ENCODE measurements at regions not wholly inside any gene's neighbourhood (a gene's known extent, or its start where the extent isn't known, plus 50 kb on each side); places are given as distances from the start of the nearest gene placed in this dataset.

DNA sequence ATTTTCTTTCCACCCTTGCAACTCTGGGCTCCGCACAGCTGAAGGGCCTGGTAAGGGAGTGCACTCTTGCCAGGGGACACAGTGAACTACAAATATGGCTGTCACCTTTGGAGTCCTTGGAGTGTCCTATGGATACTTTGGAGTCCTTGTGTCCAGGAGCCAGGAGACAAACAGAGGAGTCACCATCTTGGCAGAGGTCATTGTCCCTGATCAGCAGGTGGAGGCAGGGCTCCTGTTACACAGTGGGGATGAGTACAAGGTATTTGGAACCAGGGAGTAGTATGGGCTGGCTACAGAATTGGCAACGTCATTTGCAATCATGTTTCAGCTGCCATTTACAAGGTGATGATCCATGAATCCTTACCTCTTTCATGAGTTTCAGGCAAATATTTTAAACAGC lies 132.5 kb downstream of the FAM161A start:
- DNase-seq = no peak

DNA sequence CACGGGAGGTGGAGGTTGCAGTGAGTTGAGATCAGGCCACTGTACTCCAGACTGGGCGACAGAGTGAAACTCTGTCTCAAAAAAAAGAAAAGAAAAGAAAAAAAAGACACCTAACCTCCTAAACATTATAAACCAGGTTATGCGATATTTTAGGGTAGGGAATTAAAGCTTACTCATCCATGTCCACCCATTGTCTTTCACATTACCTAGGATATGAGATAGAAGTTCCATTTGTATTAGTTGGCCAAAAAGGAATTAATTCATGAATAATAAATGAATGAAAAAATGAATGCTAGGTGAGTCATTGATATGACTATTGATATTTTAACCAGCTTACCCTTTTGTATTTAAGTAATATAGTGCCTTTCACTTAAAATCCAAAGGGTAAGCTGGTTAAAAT lies 132.9 kb downstream of the FAM161A start:
- no peak for DNase-seq

DNA sequence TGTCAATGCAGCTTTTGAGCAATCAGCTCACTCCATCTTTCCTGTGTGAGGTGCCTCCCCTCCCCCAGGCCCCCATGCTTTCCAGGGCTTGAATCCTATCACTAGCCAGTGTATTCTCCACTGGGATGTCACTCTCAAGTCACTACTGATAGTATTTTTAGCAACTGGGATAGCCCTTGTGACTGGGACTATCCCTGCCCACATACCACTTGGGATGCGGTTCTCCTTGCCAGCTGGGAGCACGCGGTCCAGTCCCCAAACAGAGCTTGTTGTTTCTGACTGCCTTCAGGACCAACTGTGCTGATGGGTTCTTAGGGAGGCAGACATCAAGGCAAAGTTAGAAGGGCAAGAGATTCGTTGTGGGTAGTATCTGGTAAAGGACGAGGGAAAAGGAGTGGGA lies 134.9 kb downstream of the FAM161A start:
- no peak for DNase-seq

DNA sequence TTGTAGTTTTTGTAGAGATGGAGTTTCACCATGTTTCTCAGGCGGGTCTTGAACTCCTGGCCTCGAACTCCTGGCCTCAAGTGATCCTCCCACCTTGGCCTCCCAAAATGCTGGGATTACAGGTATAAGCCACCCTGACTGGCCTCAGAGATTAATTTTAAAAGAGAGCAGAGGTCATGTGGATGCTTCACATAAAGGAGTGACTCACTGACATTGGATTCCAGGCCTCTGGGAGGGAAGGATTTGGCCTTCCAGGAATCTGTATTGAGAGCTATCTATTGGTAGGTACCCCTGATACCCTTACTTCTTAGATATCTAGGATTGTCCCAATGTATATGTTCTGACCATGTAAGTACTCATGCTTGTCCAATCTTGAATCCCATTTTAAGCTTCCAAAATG lies 138.4 kb downstream of the FAM161A start:
- DNase-seq = no peak

DNA sequence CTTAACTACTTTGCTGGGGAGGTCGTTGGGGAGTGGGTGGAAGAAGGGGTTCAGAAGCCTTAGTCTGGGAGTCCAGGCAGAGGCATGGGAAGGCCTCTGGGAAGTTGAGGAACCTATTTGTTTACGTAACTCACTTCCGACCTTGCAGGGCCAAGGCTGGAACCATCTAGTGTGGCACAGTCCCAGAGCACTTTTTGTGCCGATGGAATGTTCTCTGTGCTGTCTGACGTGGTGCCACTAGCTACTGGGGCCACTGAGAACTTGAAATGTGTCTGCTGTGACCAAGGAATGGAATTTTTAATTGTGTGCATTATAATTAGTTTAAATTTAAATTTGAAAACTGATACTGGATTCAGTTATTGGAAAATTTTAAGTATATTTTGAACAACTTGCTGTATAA lies 139.7 kb downstream of the FAM161A start:
- no peak for DNase-seq

DNA sequence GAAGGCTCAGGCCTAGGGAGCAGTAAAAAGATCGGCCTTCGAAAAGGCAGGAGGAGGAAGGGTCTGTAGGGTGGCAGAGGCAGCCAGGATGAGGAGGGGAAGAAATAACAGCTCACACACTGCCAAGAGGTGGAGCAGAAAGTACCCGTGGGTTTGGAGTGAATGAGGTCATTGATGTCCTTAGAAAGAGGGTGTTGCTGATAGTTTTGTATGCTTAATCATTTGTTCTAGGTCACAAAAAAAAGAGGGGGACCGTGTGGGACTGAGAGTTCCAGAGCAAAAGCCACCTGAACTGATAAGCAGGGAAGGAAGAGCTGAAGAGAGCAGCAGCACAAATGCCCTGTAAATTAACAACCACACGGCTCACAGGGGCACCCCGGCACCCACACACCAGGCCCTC lies 140.4 kb downstream of the FAM161A start:
- DNase-seq = no peak

DNA sequence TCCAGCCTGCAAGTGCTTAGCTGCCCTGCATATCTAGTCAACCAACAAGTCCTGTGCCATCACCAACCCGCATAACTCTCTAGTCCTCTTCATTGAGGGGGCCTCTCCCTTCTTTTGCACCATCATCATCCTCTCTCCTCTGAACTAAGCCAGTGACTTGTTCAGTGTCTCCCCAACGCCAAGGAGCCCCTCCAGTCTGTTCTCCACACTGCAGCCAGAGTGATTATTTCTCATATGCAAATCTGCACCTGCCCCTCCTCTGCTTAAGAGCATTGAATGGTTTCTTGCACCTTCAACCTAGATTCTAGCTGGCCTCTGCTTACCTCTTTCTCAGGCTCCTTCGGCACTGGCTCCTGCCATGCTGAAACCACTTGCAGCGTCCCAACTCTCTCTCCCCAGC lies 141.8 kb downstream of the FAM161A start:
- no peak for DNase-seq

DNA sequence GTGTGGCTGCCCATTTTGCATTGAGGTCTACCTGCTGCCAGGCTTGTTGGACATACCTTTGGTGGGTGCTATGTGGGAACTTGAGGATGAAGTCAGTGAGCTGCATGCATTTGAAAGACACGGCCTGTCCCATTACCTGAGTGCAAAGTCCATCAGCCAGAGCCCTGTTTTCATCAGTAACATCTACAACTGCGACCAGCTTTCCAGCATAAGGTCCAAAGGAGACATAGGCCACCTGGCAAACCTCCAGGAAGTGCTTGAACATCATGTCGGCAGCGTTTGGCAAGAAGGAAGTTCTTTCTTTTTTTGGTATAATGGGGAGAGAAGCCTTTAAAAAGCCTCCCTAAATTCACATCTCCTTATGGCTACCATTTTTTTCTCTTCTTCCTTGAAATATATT lies 143.1 kb downstream of the FAM161A start:
- no peak for DNase-seq

DNA sequence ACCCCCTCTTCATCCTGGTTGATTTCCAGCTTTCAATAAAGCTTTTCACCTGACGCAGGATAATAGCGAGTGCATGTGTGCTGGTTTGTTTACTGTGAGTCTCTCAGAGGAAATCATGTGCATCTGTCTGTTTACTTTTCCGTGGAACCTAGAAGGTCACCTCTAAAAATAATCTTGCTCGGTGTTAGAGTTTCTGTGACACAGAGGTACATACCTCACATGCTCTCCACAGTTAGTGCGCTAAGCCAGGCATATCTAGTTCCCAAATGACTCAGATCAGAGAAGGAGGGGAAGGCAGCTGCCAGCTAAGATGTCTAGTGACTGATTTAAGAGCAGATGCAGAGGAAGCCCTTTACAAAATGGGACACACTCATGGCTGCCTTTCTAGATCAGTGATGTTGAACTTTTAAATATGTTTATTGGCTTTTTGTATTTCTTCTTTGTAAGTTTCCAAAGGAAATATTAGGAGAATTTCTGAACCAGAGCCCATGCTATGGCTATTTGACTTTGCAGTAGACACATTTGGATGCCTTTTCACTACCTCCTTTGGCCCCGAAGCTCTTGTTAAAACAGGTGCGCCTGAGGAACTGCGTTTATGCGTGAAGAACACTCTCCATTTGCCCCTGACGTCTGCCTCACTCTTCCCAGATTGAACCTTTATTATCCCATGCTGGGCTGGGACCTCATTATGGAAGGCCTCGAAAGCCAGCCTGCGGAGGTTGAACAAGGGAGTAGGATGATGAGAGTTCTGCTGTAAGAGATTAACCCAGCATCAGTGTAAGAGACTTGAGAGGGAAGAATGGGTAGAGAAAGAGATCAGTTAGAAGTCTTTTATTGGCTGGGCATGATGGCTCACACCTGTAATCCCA lies 145.6 kb downstream of the FAM161A start:
- peak; percentile 98 for DNase-seq

DNA sequence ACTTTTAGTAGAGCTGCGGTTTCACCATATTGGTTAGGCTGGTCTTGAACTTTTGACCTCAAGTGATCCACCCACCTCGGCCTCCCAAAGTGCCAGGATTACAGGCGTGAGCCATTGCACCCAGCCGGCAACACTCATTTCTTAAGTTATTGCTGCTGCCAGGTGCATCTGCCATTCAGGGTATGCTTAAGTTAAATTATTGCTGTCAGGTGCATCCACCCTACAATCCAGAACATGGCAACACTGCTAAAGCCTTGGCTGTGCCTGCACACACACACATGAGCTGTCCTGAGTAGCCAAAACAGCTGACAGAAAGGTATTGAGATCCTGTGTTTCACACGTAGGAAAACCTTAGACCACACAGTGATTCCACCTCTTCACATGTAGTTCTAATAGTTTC lies 148.2 kb downstream of the FAM161A start:
- DNase-seq = peak; percentile 59

DNA sequence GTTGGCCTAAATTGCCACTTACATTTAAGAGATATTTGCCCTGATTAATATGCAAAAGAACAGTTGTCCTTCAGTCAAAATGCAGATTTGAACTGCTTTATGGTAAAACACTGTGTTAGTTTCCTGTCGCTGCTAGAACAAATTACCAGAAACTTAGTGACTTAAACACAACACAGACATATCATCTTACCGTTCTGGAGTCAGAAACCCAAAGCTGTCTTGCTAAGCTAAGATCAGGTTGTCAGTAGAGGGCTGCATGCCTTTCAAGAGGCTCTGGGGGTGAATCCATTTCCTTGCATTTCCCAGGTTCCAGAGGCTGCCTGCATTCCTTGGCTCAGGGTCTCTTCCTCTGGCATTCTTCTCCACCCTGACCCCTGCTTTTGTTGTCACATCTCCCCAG lies 149.5 kb downstream of the FAM161A start:
- DNase-seq = no peak

DNA sequence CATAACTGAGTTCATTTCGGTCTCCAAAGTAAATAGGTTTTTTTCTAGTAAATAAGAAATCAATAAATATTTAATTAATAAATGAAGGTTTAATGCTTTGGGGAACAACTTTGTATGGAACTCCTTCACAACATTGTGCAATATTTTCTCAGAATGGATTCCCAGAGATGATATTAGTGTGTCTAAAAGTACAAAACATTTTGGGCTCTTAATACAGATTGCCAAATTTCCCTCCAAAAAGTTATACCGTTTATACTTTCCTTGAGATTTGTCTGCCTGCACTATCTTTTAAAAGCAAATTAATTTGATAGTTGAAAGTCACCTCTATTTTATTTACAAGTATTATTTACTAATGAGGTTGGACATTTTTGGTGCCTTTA lies 151.8 kb downstream of the FAM161A start:
- no peak for DNase-seq

DNA sequence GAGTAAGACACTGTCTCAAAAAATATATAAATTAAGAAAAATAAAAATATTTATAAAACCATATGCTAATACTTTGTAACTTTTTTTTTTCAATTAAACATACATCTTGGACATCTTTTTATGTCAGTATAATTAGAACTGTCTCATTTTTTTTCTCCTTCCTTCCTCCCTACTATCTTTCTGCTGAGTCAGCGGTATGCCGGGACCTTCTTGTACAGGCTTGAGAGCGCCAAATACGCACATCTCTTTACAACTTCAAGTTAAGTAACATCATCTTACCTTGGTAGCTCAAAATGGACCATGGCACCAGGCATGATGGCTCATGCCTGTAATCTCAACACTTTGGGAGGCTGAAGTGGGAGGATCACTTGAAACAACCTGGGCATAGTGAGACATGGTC lies 153.4 kb downstream of the FAM161A start:
- no peak for DNase-seq

DNA sequence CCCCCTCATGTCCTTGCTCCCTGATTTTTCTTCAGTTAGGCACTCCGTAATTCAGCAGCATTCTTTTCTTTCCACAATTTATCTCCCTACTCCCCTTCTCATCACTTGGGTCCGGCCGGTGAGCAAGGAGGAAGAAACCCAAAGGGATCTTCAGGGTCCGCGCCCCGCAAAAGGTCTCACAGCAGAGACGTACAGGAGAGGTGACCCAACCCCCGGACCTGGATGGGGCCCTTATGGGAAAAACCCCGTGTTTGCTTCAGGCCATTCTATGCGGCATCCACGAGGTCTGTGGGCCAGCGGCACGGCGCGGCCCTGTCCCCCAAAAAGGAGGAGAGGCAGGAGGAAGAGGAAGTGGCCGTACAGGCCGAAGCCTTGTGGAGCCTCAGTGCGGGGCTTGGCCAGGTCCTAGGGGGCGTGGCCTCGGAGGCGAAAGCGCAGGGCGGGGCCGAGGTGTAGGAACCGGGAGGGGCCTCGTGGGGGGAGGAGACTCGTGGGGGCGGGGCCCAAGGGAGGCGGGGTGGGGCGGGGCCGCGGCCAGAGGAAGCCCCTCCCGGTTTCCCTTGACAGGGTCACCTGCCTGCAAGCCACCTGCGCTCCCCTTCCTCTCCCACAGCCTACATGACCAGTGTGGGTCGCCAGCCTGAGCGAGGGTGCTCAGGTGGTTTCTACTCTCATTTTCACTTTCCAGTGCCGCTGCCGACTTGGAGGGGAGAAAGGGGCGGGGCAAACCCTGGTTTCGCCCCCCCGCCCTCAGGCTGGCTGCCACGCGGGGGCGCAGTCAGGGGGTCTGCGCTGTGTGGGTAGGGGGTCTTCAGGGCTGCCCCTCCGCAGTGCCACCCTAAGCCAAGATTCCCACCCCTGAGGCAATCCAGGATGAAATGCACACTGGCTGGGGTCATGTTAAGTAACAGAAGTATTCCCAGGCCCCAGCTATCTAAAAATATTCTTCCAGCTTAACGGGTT lies 156.4 kb upstream of the XPO1 start:
- no peak for DNase-seq

DNA sequence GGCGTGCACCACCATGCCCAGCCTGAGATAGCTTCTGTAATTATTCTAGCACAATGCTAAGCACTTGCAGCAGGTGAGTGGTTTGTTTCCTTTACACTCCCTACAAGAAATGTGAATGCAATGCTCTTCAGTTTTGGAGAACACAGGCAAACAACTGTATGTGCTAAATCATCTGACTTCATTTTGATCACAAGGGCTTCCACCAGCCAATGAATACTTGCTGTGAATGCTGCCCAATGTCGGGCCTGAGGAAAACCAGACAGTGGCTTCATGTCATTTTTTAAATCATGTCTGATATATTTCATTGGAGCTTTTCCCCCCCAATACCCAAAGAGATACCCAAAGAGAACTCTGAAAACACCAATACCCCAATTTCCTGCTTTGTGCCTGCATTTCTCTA lies 155.6 kb upstream of the XPO1 start:
- DNase-seq = no peak

DNA sequence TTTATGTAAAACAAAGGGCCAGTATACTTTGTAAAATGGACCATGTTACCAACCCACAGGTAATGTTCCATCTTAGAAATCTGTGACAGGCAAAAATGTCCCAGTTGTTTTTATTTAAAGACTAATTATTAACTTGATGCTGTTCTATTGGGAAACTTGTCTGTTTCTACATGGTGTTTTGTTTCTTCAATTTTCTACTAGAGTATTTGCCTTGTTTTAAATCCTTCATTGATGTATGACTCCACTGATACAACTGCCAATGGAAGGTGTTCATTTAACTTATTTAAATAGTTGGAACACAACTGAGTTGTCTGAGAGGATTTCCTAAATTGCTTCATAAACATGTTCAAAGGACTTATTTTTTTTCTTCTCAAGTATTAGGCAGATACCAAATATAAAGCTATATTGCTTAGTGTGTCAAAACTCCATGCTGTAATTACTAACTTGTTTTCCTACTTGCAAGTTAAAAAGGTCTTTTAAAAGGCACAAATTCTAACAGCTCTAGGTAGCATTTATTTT lies 152.0 kb upstream of the XPO1 start:
- no peak for DNase-seq

DNA sequence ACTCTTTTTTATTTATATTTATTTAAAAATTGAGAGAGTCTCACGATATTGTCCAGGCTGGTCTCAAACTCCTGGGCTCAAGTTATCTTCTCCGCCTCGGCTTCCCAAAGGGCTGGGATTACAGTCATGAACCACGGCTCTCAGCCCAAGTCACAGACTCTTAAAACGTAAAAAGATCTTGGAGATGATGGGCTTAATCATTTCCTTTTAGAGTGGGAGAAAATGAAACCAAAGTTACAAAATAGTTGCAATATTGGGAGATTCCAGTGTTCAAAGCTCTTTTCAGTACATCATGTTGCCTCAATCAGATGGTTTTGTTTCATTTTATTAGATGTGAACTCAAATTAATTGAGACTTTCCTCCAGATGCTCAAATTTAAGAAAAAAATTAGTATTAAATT lies 151.4 kb upstream of the XPO1 start:
- DNase-seq = no peak

DNA sequence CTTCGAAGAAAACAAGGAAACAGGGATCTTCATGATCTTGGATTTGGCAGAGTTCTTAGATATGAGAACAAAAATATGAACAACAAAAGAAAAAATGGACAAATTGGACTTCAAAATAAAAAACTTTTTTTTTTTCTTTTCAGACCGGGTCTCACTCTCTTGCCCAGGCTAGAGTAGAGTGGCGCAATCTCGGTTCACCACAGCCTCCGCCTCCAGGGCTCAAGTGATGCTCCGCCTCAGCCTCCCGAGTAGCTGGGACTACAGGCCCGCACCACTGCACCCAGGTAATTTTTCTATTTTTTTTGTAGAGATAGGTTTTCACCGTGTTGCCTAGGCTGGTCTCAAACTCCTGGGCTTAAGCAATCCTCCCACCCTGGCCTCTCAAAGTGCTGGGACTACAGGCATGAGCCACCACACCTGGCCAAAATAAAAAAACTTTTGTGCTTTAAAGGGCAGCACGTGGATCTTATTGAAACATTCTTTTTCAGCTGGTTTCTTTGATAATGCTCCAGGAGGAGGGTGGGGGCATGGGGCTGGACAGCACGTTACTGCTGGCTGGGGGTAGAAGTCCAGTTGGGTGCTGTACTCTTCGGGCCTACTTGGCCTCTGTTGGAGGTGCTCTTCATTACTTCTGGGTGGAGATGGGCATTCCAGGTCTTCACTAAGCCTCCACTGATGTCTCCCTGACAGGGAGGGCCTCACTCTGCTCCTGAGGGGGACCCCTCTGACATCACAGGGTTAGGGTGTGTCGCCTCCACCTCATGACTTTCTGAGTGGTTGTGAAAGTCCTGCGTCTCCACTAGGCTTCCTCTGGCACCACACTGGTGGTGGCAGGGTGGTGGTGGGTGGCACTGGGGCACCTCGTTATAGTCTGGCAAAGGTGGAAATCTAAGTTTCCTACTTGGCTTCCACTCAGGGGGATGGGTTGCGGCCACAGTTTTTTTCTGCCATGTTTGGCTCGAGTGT lies 150.5 kb upstream of the XPO1 start:
- DNase-seq = no peak

DNA sequence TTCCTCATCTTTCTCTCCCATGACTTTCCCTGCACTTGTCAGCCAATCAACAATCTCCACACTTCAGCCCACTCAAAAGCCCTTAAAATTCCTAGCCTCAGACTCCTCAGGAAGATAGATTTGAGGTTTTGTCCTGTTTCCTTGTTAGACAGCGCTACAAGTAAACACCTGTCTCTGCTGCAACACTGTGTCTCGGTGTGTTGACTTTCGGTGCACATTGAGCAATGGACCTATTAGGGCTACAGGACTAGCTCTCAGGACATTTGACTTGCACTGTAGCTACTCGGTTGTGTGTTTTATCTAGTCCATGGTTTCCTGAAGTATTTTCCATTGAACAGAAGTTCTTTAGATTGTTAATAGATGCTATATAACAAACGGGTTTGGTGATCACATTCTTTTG lies 140.9 kb upstream of the XPO1 start:
- DNase-seq = no peak

DNA sequence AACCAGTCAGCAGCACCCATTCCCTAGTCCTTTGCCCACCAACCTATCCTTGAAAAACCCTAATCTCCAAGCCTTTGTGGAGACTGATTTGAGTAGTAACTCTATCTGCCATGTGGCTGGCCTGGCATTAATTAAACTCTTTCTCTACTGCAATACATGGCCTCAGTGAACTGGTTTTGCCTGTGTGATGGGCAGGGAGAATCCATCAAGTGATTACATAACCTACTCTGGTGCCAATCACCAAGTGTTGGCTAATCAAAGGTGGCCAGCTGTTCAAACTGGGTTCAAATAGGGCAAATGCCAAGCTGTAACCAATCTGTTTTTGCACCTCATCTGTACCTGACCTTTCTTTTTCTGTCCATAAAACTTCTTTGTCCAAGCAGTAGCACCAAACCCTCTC lies 139.8 kb upstream of the XPO1 start:
- no peak for DNase-seq

DNA sequence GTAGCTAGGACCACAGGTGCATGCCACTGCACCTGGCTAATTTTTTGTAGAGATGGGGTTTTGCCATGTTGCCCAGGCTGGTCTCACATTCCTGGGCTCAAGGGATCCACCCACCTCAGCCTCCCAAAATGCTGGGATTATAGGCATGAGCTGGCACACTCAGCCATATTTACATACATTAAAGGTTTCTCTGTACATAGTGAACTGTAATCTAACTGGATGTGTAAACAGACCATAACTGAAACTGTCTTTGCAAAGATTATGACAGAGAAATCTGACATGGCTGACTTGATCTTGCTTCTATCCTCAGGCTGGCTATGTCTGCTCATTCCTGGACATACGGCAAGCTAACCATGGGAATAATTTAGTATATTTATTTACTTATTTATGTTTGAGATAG lies 139.2 kb upstream of the XPO1 start:
- no peak for DNase-seq

DNA sequence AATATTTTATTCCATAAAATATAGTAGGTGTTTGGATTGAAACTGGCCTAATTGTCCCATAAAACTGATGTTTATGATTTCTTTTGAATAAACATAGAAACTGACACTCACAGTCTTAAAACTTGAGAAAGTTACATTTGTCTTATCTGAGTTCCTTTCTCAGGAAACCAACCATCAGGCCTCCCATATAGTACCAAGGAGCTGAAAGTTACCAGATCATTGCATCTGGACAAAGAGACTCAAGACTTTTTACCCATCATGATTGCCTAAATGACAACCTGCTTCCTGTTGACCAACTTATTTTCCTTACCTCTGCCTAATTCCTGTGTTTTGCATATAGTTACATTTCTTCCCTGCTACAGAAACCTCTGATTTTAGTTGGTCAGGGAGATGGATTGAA lies 137.0 kb upstream of the XPO1 start:
- DNase-seq = no peak
